ENCODE measurements at regions not wholly inside any gene's neighbourhood (a gene's known extent, or its start where the extent isn't known, plus 50 kb on each side); places are given as distances from the start of the nearest gene placed in this dataset.

GRCh38 chr2:116224610-116225009, 1589.9 kb upstream of the DDX18 start:
- no peak for DNase-seq
- Histone ChIP-seq H3K36me3 (ENCODE audit: control insufficient read depth in 2 of 3, insufficient read depth in 3 of 3, low read length in 3 of 3) (no peaks in the 10 kb centered on the region), H3K4me3 (ENCODE audit: low read length in 3 of 3) (no peak overlapping the region), H3K27me3 (ENCODE audit: control insufficient read depth, insufficient read depth, low read length) (no peaks in the 10 kb centered on the region), H3K9ac (ENCODE audit: low read length in 3 of 3) (no peak overlapping the region), H3K27ac (ENCODE audit: low read depth in 2 of 2, low read length in 2 of 2) (no peak overlapping the region), H3K9me3 (ENCODE audit: control insufficient read depth in 2 of 3, insufficient read depth in 1 of 3, low read length in 3 of 3) (no peaks in the 10 kb centered on the region), H3K4me1 (ENCODE audit: control insufficient read depth in 2 of 3, insufficient read depth in 2 of 3, low read depth in 1 of 3, low read length in 3 of 3) (no peaks in the 10 kb centered on the region)
- TF ChIP-seq, protein P1, sequence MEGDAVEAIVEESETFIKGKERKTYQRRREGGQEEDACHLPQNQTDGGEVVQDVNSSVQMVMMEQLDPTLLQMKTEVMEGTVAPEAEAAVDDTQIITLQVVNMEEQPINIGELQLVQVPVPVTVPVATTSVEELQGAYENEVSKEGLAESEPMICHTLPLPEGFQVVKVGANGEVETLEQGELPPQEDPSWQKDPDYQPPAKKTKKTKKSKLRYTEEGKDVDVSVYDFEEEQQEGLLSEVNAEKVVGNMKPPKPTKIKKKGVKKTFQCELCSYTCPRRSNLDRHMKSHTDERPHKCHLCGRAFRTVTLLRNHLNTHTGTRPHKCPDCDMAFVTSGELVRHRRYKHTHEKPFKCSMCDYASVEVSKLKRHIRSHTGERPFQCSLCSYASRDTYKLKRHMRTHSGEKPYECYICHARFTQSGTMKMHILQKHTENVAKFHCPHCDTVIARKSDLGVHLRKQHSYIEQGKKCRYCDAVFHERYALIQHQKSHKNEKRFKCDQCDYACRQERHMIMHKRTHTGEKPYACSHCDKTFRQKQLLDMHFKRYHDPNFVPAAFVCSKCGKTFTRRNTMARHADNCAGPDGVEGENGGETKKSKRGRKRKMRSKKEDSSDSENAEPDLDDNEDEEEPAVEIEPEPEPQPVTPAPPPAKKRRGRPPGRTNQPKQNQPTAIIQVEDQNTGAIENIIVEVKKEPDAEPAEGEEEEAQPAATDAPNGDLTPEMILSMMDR (IDR thresholded peaks at IDR 0.05; ENCODE audit: borderline replicate concordance, extremely low read depth, insufficient read depth) = no peak
- FAIRE-seq = no peak
- intact Hi-C loops (cut with DNase I) = no loop called here

DNA sequence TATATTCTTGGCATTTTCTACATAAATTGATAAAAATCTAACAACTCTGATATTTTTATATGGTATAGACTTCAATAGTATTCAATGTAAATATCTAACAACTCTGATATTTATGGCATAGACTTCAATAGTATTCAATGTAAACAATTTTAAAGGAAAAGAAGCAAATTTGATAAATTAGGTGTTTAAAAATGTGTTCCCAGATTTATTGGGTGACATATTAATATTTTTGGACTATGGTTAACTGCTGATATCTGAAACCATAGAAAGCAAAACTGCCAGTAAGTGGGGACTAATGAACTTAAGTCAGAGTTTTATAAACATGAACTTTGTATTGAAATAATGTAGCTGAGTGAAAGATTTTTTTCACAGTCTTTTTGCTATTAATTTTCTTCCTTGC, 1576.0 kb upstream of the DDX18 start:
- TF ChIP-seq, protein P1 (IDR thresholded peaks at IDR 0.05; ENCODE audit: borderline replicate concordance, extremely low read depth, insufficient read depth) = no peak
- intact Hi-C loops (cut with DNase I) = no loop called here
- H3K4me1 ChIP-seq (ENCODE audit: control insufficient read depth in 2 of 3, insufficient read depth in 2 of 3, low read depth in 1 of 3, low read length in 3 of 3) = no peaks in the 10 kb centered on the region
- no peak for FAIRE-seq
- no peaks in the 10 kb centered on the region for H3K9me3 ChIP-seq (ENCODE audit: control insufficient read depth in 2 of 3, insufficient read depth in 1 of 3, low read length in 3 of 3)
- no peak overlapping the region for H3K4me3 ChIP-seq (ENCODE audit: low read length in 3 of 3)
- no peaks in the 10 kb centered on the region for H3K27me3 ChIP-seq (ENCODE audit: control insufficient read depth, insufficient read depth, low read length)
- H3K9ac ChIP-seq (ENCODE audit: low read length in 3 of 3) = no peak overlapping the region
- H3K36me3 ChIP-seq (ENCODE audit: control insufficient read depth in 2 of 3, insufficient read depth in 3 of 3, low read length in 3 of 3) = no peaks in the 10 kb centered on the region
- no peak overlapping the region for H3K27ac ChIP-seq (ENCODE audit: low read depth in 2 of 2, low read length in 2 of 2)
- no peak for DNase-seq

GRCh38 chr2:116250376-116250775, 1564.1 kb upstream of the DDX18 start:
- FAIRE-seq (no peak), DNase-seq (no peak)
- H3K9ac ChIP-seq (ENCODE audit: low read length in 3 of 3) = no peak overlapping the region
- intact Hi-C loops (cut with DNase I) = no loop called here
- H3K4me3 ChIP-seq (ENCODE audit: low read length in 3 of 3) = no peak overlapping the region
- TF ChIP-seq, protein P1 (IDR thresholded peaks at IDR 0.05; ENCODE audit: borderline replicate concordance, extremely low read depth, insufficient read depth) = no peak
- no peaks in the 10 kb centered on the region for H3K27me3 ChIP-seq (ENCODE audit: control insufficient read depth, insufficient read depth, low read length)
- H3K27ac ChIP-seq (ENCODE audit: low read depth in 2 of 2, low read length in 2 of 2) = no peak overlapping the region
- H3K36me3 ChIP-seq (ENCODE audit: control insufficient read depth in 2 of 3, insufficient read depth in 3 of 3, low read length in 3 of 3) = no peaks in the 10 kb centered on the region
- no peaks in the 10 kb centered on the region for H3K4me1 ChIP-seq (ENCODE audit: control insufficient read depth in 2 of 3, insufficient read depth in 2 of 3, low read depth in 1 of 3, low read length in 3 of 3)
- H3K9me3 ChIP-seq (ENCODE audit: control insufficient read depth in 2 of 3, insufficient read depth in 1 of 3, low read length in 3 of 3) = peaks cover 0 to 2% (median 0%) of the 10 kb centered on the region in 3 donors

- DNase-seq (no peak), FAIRE-seq (no peak)
- peaks cover 0 to 3% (median 3%) of the 10 kb centered on the region in 3 donors for H3K9me3 ChIP-seq (ENCODE audit: control insufficient read depth in 2 of 3, insufficient read depth in 1 of 3, low read length in 3 of 3)
- intact Hi-C loops (cut with DNase I) = no loop called here
- H3K27me3 ChIP-seq (ENCODE audit: control insufficient read depth, insufficient read depth, low read length) = no peaks in the 10 kb centered on the region
- no peak overlapping the region for H3K27ac ChIP-seq (ENCODE audit: low read depth in 2 of 2, low read length in 2 of 2)
- H3K4me3 ChIP-seq (ENCODE audit: low read length in 3 of 3) = no peak overlapping the region
- H3K9ac ChIP-seq (ENCODE audit: low read length in 3 of 3) = no peak overlapping the region
- H3K36me3 ChIP-seq (ENCODE audit: control insufficient read depth in 2 of 3, insufficient read depth in 3 of 3, low read length in 3 of 3) = no peaks in the 10 kb centered on the region
- TF ChIP-seq, protein P1 (IDR thresholded peaks at IDR 0.05; ENCODE audit: borderline replicate concordance, extremely low read depth, insufficient read depth) = no peak
- no peaks in the 10 kb centered on the region for H3K4me1 ChIP-seq (ENCODE audit: control insufficient read depth in 2 of 3, insufficient read depth in 2 of 3, low read depth in 1 of 3, low read length in 3 of 3)
These were observed 1549.6 kb upstream of the DDX18 start for GRCh38 chr2:116264872-116265271.

Data from kidney (tissue), 13 donors.